H1 (cell line): ENCODE measurements at regions not wholly inside any gene's neighbourhood (a gene's known extent, or its start where the extent isn't known, plus 50 kb on each side); places are given as distances from the start of the nearest gene placed in this dataset.

Source experiments
- FOSL1 ChIP-seq: IDR thresholded peaks from 2 replicates; pipeline ENCODE4 v1.6.1; 2011; ENCODE audit warnings: mild to moderate bottlenecking, low read depth, low read length, moderate library complexity; ENCODE audit not compliant: insufficient read depth
- NANOG ChIP-seq: IDR thresholded peaks from 2 replicates; pipeline ENCODE4 v1.6.1; 2011; ENCODE audit warnings: low read length, low read depth, mild to moderate bottlenecking, inconsistent platforms; ENCODE audit not compliant: insufficient read depth, poor library complexity, severe bottlenecking
- RXRA ChIP-seq: IDR thresholded peaks from 2 replicates; pipeline ENCODE4 v1.6.1; 2011; ENCODE audit warnings: low read depth, mild to moderate bottlenecking, low read length, moderate library complexity; ENCODE audit not compliant: insufficient read depth
- SIX5 ChIP-seq: IDR thresholded peaks from 2 replicates; pipeline ENCODE4 v1.6.1; 2011; ENCODE audit warnings: mild to moderate bottlenecking, low read depth, low read length

DNA sequence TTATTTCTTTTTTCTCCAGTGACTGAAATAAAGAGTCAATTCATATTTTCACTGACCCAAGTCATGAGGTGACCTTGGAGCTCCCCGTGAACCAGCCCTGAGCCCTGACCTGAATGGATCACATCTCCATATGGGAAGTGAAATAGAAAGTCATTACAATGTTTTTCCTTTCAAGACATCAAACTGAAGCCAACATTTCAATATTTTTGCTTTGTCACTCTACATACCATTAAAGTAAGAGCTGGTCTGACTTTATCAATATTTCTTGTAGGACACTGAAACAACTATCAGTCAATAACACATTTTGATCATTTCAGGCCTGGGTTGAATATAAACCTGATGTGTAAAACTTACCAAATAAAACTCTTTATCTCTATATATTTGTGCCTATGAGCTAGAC lies 249.8 kb upstream of the PHF14 start (continued):
- no peak for TF ChIP-seq NANOG
- TF ChIP-seq SIX5 = no peak
- no peak for TF ChIP-seq RXRA
- TF ChIP-seq FOSL1 = no peak
